Fibroblast of skin of abdomen (primary cell): ENCODE measurements at regions not wholly inside any gene's neighbourhood (a gene's known extent, or its start where the extent isn't known, plus 50 kb on each side); places are given as distances from the start of the nearest gene placed in this dataset.
A peak's percentile ranks its signal among the peaks of the same experiment; 100 is the strongest.

Experiments used
- DNase-seq: peaks from one replicate; pipeline ENCODE4 v3.0.0-alpha.2; 2013

- DNase-seq, result no peak
These were observed 108.2 kb upstream of the ATF7IP start for GRCh38 chr12:14257303-14257733.

GRCh38 chr12:14257734-14258574 is 107.5 kb upstream of the ATF7IP start:
- DNase-seq, result peak; percentile 100

- DNase-seq, result peak; percentile 58
These were observed 106.9 kb upstream of the ATF7IP start for GRCh38 chr12:14258575-14258940.

- DNase-seq, result no peak
These were observed 105.9 kb upstream of the ATF7IP start for GRCh38 chr12:14259481-14260010.

GRCh38 chr12:14260011-14260993 is 105.2 kb upstream of the ATF7IP start:
- DNase-seq, result peak; percentile 98

- DNase-seq, result no peak
These were observed 104.4 kb upstream of the ATF7IP start for GRCh38 chr12:14261096-14261495.

GRCh38 chr12:14261861-14262260 is 103.6 kb upstream of the ATF7IP start:
- no peak for DNase-seq

- DNase-seq, result no peak
These were observed 102.5 kb upstream of the ATF7IP start for GRCh38 chr12:14262771-14263511.

GRCh38 chr12:14263742-14264141 is 101.7 kb upstream of the ATF7IP start:
- DNase-seq, result no peak

GRCh38 chr12:14264316-14264715 is 101.2 kb upstream of the ATF7IP start:
- no peak for DNase-seq

GRCh38 chr12:14264778-14265177 is 100.7 kb upstream of the ATF7IP start:
- DNase-seq, result no peak

GRCh38 chr12:14268120-14268515 is 97.4 kb upstream of the ATF7IP start:
- no peak for DNase-seq

- no peak for DNase-seq
These were observed 95.1 kb upstream of the ATF7IP start for GRCh38 chr12:14270392-14270791.

GRCh38 chr12:14272956-14273912 is 92.2 kb upstream of the ATF7IP start:
- no peak for DNase-seq

GRCh38 chr12:14273913-14274311 is 91.6 kb upstream of the ATF7IP start:
- peak; percentile 19 for DNase-seq

- DNase-seq, result no peak
These were observed 90.4 kb upstream of the ATF7IP start for GRCh38 chr12:14275111-14275510.

- no peak for DNase-seq
These were observed 89.6 kb upstream of the ATF7IP start for GRCh38 chr12:14275886-14276285.

GRCh38 chr12:14278294-14278953 is 87.1 kb upstream of the ATF7IP start:
- DNase-seq, result no peak

- no peak for DNase-seq
These were observed 85.6 kb upstream of the ATF7IP start for GRCh38 chr12:14279845-14280244.

GRCh38 chr12:14280921-14281320 is 84.6 kb upstream of the ATF7IP start:
- no peak for DNase-seq

- no peak for DNase-seq
These were observed 83.9 kb upstream of the ATF7IP start for GRCh38 chr12:14281539-14281938.
